B cell (primary cell): ENCODE measurements at regions not wholly inside any gene's neighbourhood (a gene's known extent, or its start where the extent isn't known, plus 50 kb on each side); places are given as distances from the start of the nearest gene placed in this dataset.

Experiments used
- ATAC-seq: fragments of 200-7000 bp; cut with Tn5 transposase; one replicate; pipeline ENCODE4 v1.10.0; 2021; ENCODE audit warnings: low read depth, mild to moderate bottlenecking, moderate number of reproducible peaks, moderate library complexity
- CTCF ChIA-PET: fragments of 350-600 bp; sonication (Branson Sonifier 250); formaldehyde crosslinking; loops from one replicate; lab custom pipeline; 2021; ENCODE audit warnings: antibody characterized with exemption, inconsistent platforms; lab: Charles Lee
- POLR2A ChIA-PET: fragments of 350-600 bp; sonication (Branson Sonifier 250); formaldehyde crosslinking; loops from one replicate; lab custom pipeline; 2021; ENCODE audit warnings: antibody characterized with exemption; lab: Charles Lee
- DNase-seq: peaks from one replicate; pipeline ENCODE4 v3.0.0; 2013
- H2AFZ ChIP-seq: 2 replicates; pipeline ENCODE4 v1.6.1; 2012; ENCODE audit warnings: mild to moderate bottlenecking, low read depth, low read length; ENCODE audit not compliant: insufficient read depth, poor library complexity, severe bottlenecking
- H3K27ac ChIP-seq, 2 donors: 1 replicate in 1 of 2; 2 replicates in 1 of 2; pipeline ENCODE4 v1.5.1; 2012 to 2013; ENCODE audit warnings: low read length in 2 of 2, mild to moderate bottlenecking in 2 of 2, moderate library complexity in 1 of 2
- H3K27me3 ChIP-seq, 4 experiments: fragments of 200-600 bp in 1 of 4; sonication (generic) in 1 of 4; replicated peaks in 1 of 4; 1 replicate in 2 of 4; 2 replicates in 2 of 4; pipeline versions ENCODE4 v1.6.1 to v1.7.0; 2013 to 2016; ENCODE audit warnings: low read length in 3 of 4, mild to moderate bottlenecking in 2 of 4, mixed read lengths in 1 of 4, moderate library complexity in 1 of 4; ENCODE audit not compliant: insufficient read depth in 4 of 4, control insufficient read depth in 3 of 4; ENCODE audit errors: control extremely low read depth in 1 of 4
- H3K36me3 ChIP-seq, 2 experiments: replicated peaks in 1 of 2; 1 replicate in 1 of 2; 2 replicates in 1 of 2; pipeline versions ENCODE4 v1.6.1 to v1.7.1; 2013; ENCODE audit warnings: low read length in 1 of 2; ENCODE audit not compliant: insufficient read depth in 2 of 2, control insufficient read depth in 1 of 2; ENCODE audit errors: control extremely low read depth in 1 of 2, extremely low read depth in 1 of 2
- H3K4me1 ChIP-seq, 2 donors: fragments of 200-600 bp in 1 of 2; sonication (generic) in 1 of 2; 1 replicate in 1 of 2; 2 replicates in 1 of 2; pipeline versions ENCODE4 v1.5.1 to v1.6.1; 2013 to 2017; ENCODE audit warnings: low read length in 2 of 2; ENCODE audit not compliant: control insufficient read depth in 2 of 2, insufficient read depth in 2 of 2
- H3K4me2 ChIP-seq: replicated peaks from 2 replicates; pipeline ENCODE3; 2012; ENCODE audit warnings: mild to moderate bottlenecking, low read depth, low read length; ENCODE audit not compliant: poor library complexity, severe bottlenecking
- H3K4me3 ChIP-seq, 5 experiments: fragments of 200-600 bp in 1 of 5; sonication (generic) in 1 of 5; 1 replicate in 3 of 5; 2 replicates in 2 of 5; pipeline versions ENCODE4 v1.5.1 to v1.7.0; 2011 to 2016; ENCODE audit warnings: low read length in 4 of 5, mild to moderate bottlenecking in 4 of 5, low read depth in 2 of 5, control low read depth in 1 of 5, moderate library complexity in 1 of 5; ENCODE audit not compliant: insufficient read depth in 1 of 5; ENCODE audit errors: control extremely low read depth in 1 of 5, extremely low read depth in 1 of 5
- H3K79me2 ChIP-seq: fragments of 200-600 bp; sonication (generic); one replicate; pipeline ENCODE4 v1.6.0; 2016; ENCODE audit warnings: low read length; ENCODE audit not compliant: control insufficient read depth, insufficient read depth
- H3K9ac ChIP-seq: fragments of 200-600 bp; sonication (generic); 2 replicates; pipeline ENCODE4 v1.6.1; 2017; ENCODE audit warnings: mild to moderate bottlenecking, low read length, moderate library complexity
- H3K9me3 ChIP-seq, 3 donors: one replicate each; pipeline versions ENCODE4 v1.6.1 to v1.7.1; 2013; ENCODE audit warnings: low read length in 2 of 3; ENCODE audit not compliant: control insufficient read depth in 2 of 3, insufficient read depth in 1 of 3; ENCODE audit errors: control extremely low read depth in 1 of 3
- H4K20me1 ChIP-seq: 2 replicates; pipeline ENCODE4 v1.6.0; 2012; ENCODE audit warnings: mild to moderate bottlenecking, low read length; ENCODE audit not compliant: insufficient read depth, control insufficient read depth, poor library complexity, severe bottlenecking
- H3K27ac Mint-ChIP-seq: one replicate; pipeline ENCODE4 v1.8.0; 2021; ENCODE audit warnings: mixed read lengths
- H3K27me3 Mint-ChIP-seq: one replicate; pipeline ENCODE4 v1.8.0; 2021; ENCODE audit warnings: mixed read lengths
- H3K4me1 Mint-ChIP-seq: one replicate; pipeline ENCODE4 v1.8.0; 2021; ENCODE audit warnings: mixed read lengths
- H3K4me3 Mint-ChIP-seq: one replicate; pipeline ENCODE4 v1.8.0; 2021; ENCODE audit warnings: mixed read lengths
- H3K9me3 Mint-ChIP-seq: one replicate; pipeline ENCODE4 v1.8.0; 2022; ENCODE audit warnings: mixed read lengths; ENCODE audit not compliant: insufficient read depth
- EZH2 ChIP-seq: IDR thresholded peaks from 2 replicates; pipeline ENCODE4 v1.6.1; 2012; ENCODE audit warnings: borderline replicate concordance, low read depth, mild to moderate bottlenecking, moderate library complexity, low read length; ENCODE audit not compliant: insufficient read depth, poor library complexity, severe bottlenecking
- WGBS: methylation state at CpG from one replicate; pipeline ENCODE4 v1.1.5; 2013; ENCODE audit warnings: missing lambda C conversion rate; ENCODE audit not compliant: insufficient coverage; 5-methylcytosine and 5-hydroxymethylcytosine counted together
- intact Hi-C: fragments of 100-400 bp; cut with micrococcal nuclease; formaldehyde crosslinking; loops from one replicate; pipeline ENCODE4 v1.10.0; 2022
- TF ChIP-seq, protein P1 (sequence below): fragments of 200-600 bp; IDR thresholded peaks from one replicate; pipeline ENCODE4 v1.8.0; 2022; ENCODE audit warnings: antibody characterized with exemption, mild to moderate bottlenecking

DNA sequence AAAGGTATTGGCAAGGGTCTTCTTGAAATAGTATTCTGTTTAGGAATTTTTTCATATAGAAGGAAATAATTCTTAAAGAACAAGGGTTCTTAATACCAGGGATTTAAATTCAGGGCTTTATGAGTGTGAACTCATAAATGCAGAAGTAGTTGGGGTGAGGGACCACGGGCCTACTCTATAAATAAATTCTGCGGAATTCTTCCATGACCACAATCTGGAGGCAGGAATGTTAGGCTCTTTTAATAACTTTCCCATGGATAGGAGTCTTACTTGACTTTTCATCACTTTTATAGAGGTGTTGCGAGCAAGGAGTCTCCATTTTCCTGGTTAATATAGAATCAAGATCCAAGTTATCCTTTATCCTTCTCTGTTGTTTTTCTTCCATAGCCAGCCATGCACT is 76.7 kb upstream of the SLC4A4 start:
- DNase-seq (no peak), ATAC-seq (no peak)
- H3K27ac Mint-ChIP-seq: no peak overlapping the region
- no peak overlapping the region for H3K9ac ChIP-seq
- peaks cover 7% of the 10 kb centered on the region for H3K4me1 Mint-ChIP-seq
- peaks cover 0 to 4% of the 10 kb centered on the region in 2 donors for H3K4me1 ChIP-seq
- H4K20me1 ChIP-seq: no peaks in the 10 kb centered on the region
- H3K9me3 Mint-ChIP-seq: no peaks in the 10 kb centered on the region
- TF ChIP-seq EZH2: no peak
- TF ChIP-seq, protein P1, sequence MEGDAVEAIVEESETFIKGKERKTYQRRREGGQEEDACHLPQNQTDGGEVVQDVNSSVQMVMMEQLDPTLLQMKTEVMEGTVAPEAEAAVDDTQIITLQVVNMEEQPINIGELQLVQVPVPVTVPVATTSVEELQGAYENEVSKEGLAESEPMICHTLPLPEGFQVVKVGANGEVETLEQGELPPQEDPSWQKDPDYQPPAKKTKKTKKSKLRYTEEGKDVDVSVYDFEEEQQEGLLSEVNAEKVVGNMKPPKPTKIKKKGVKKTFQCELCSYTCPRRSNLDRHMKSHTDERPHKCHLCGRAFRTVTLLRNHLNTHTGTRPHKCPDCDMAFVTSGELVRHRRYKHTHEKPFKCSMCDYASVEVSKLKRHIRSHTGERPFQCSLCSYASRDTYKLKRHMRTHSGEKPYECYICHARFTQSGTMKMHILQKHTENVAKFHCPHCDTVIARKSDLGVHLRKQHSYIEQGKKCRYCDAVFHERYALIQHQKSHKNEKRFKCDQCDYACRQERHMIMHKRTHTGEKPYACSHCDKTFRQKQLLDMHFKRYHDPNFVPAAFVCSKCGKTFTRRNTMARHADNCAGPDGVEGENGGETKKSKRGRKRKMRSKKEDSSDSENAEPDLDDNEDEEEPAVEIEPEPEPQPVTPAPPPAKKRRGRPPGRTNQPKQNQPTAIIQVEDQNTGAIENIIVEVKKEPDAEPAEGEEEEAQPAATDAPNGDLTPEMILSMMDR: no peak
- no peak overlapping the region for H2AFZ ChIP-seq
- H3K4me3 Mint-ChIP-seq: no peak overlapping the region
- peaks cover 19% of the 10 kb centered on the region for H3K27me3 Mint-ChIP-seq
- H3K27me3 ChIP-seq: no peaks in the 10 kb centered on the region
- H3K27ac ChIP-seq: no peak overlapping the region
- intact Hi-C loops: no loop called here
- H3K9me3 ChIP-seq: no peaks in the 10 kb centered on the region
- WGBS: no CpG with 5 or more reads among the region's 3 CpGs
- no peaks in the 10 kb centered on the region for H3K36me3 ChIP-seq
- no peaks in the 10 kb centered on the region for H3K79me2 ChIP-seq
- no peak overlapping the region for H3K4me2 ChIP-seq
- POLR2A ChIA-PET: no interaction called here
- no peak overlapping the region for H3K4me3 ChIP-seq
- CTCF ChIA-PET: no interaction called here

DNA sequence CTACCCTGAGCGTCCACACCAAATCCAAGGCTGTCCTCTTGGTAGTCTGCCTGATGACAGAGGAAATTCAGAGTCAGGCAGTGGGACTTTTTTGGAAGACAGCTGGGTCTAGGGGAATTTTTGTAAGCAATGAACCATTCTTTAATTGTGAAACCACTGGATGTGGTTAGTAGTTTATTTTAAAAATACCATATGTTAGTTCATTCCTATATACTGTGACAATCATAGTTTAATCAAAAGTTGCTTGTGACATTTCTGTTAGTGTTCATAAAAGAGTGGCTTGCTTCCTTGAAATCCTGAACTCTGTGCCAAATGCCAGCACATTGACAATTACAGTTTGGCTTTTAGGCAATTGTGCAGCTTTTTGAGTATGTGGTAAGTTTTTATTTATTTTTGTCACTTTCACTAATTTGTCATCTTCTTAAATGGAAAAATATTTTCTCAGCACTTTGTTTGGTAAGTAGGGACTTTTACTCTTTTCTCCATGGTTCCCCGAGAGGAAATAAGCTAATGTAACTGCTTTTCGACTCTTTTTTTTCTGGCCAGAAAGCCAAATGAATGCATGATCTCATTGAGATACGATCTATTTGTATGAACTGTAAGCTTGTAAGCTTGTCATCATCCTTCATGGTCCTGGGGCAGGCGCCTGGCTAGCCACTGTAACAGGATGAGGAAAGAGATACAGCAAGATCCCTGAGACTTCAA is 72.6 kb upstream of the SLC4A4 start:
- H3K4me2 ChIP-seq: no peak overlapping the region
- no peaks in the 10 kb centered on the region for H3K9me3 ChIP-seq
- no peak overlapping the region for H3K9ac ChIP-seq
- no peaks in the 10 kb centered on the region for H4K20me1 ChIP-seq
- H2AFZ ChIP-seq: no peak overlapping the region
- no peak overlapping the region for H3K27ac ChIP-seq
- TF ChIP-seq, protein P1: no peak
- TF ChIP-seq EZH2: no peak
- no peaks in the 10 kb centered on the region for H3K79me2 ChIP-seq
- POLR2A ChIA-PET: no interaction called here
- ATAC-seq (no peak), DNase-seq (no peak)
- H3K27me3 ChIP-seq: no peaks in the 10 kb centered on the region
- intact Hi-C loops: no loop called here
- H3K4me1 Mint-ChIP-seq: peaks cover 4% of the 10 kb centered on the region
- H3K4me3 Mint-ChIP-seq: no peak overlapping the region
- no peaks in the 10 kb centered on the region for H3K4me1 ChIP-seq
- H3K36me3 ChIP-seq: no peaks in the 10 kb centered on the region
- peaks cover 16% of the 10 kb centered on the region for H3K27me3 Mint-ChIP-seq
- no peak overlapping the region for H3K4me3 ChIP-seq
- no peaks in the 10 kb centered on the region for H3K9me3 Mint-ChIP-seq
- 100% methylated on average over 1 of the region's 5 CpGs for WGBS
- no peak overlapping the region for H3K27ac Mint-ChIP-seq
- CTCF ChIA-PET: interaction anchor here (0.7 kb wide), 1 partner anchor 13 kb away, joined by 3 read pairs; no protein-coding TSS in a partner anchor
